Stimulated activated CD4-positive, alpha-beta T cell treated with anti-CD3 and anti-CD28 coated beads, TNF-alpha, amount 100 ng/mL, for 24 hours (primary cell): ENCODE measurements at regions not wholly inside any gene's neighbourhood (a gene's known extent, or its start where the extent isn't known, plus 50 kb on each side); places are given as distances from the start of the nearest gene placed in this dataset.
A peak's percentile ranks its signal among the peaks of the same experiment; 100 is the strongest.
"Not testable (repeated sequence)": the region's sequence is repeated elsewhere in the genome, so short reads cannot be mapped to it uniquely, and the experiment has no call there.

Experiments used
- DNase-seq, 3 experiments: peaks; one replicate each; pipeline ENCODE4 v3.0.0-alpha.2; 2020; ENCODE audit warnings: low read depth in 3 of 3

- DNase-seq = peak in 1 of 3 experiments; percentile 7
Measured at GRCh38 chr12:46983959-46984841, 95.2 kb upstream of the PCED1B start.

GRCh38 chr12:46985816-46986215, 93.6 kb upstream of the PCED1B start:
- no peak for DNase-seq

- DNase-seq = not testable (repeated sequence)
Measured at GRCh38 chr12:46988122-46988521, 91.3 kb upstream of the PCED1B start.

- DNase-seq = no peak
Measured at GRCh38 chr12:46990211-46990610, 89.2 kb upstream of the PCED1B start.

GRCh38 chr12:46992051-46992450, 87.4 kb upstream of the PCED1B start:
- not testable (repeated sequence) for DNase-seq

- DNase-seq = no peak
Measured at GRCh38 chr12:46998811-46999368, 80.5 kb upstream of the PCED1B start.

GRCh38 chr12:47004634-47005033, 74.8 kb upstream of the PCED1B start:
- no peak for DNase-seq

GRCh38 chr12:47007048-47007447, 72.4 kb upstream of the PCED1B start:
- DNase-seq = no peak

GRCh38 chr12:47012552-47012951, 66.9 kb upstream of the PCED1B start:
- no peak for DNase-seq

GRCh38 chr12:47014474-47014873, 64.9 kb upstream of the PCED1B start:
- no peak for DNase-seq

- no peak for DNase-seq
Measured at GRCh38 chr12:47015381-47015780, 64.0 kb upstream of the PCED1B start.

GRCh38 chr12:47017041-47017713, 62.2 kb upstream of the PCED1B start:
- no peak for DNase-seq

GRCh38 chr12:47017901-47018475, 61.4 kb upstream of the PCED1B start:
- no peak for DNase-seq

- no peak for DNase-seq
Measured at GRCh38 chr12:47020211-47020821, 59.1 kb upstream of the PCED1B start.

GRCh38 chr12:47021298-47021697, 58.1 kb upstream of the PCED1B start:
- peak in 1 of 3 experiments; percentile 19 for DNase-seq

- no peak for DNase-seq
Measured at GRCh38 chr12:47022296-47022695, 57.1 kb upstream of the PCED1B start.

GRCh38 chr12:47023311-47023710, 56.1 kb upstream of the PCED1B start:
- no peak for DNase-seq

- no peak for DNase-seq
Measured at GRCh38 chr12:47023953-47024352, 55.5 kb upstream of the PCED1B start.

GRCh38 chr12:47024463-47024862, 55.0 kb upstream of the PCED1B start:
- DNase-seq = no peak

- DNase-seq = no peak
Measured at GRCh38 chr12:47025349-47025748, 54.1 kb upstream of the PCED1B start.

GRCh38 chr12:47025798-47026197, 53.6 kb upstream of the PCED1B start:
- DNase-seq = no peak

- DNase-seq = no peak
Measured at GRCh38 chr12:47026291-47026690, 53.1 kb upstream of the PCED1B start.
